ENCODE measurements at regions not wholly inside any gene's neighbourhood (a gene's known extent, or its start where the extent isn't known, plus 50 kb on each side); places are given as distances from the start of the nearest gene placed in this dataset.

- H3K9me3 ChIP-seq = no peaks in the 10 kb centered on the region
- H3K27ac ChIP-seq = no peak overlapping the region
- DNase-seq (ENCODE audit: low spot score in 2 of 2) = no peak
- H3K36me3 ChIP-seq = no peaks in the 10 kb centered on the region
- 91 to 94% methylated on average over 3 of the region's 3 CpGs for WGBS, 2 donors
- no peaks in the 10 kb centered on the region for H3K27me3 ChIP-seq
- TF ChIP-seq POLR2A (IDR thresholded peaks at IDR 0.05) (no peak), CTCF (IDR thresholded peaks at IDR 0.05) (no peak), EP300 (IDR thresholded peaks at IDR 0.05) (no peak)
- H3K4me1 ChIP-seq = no peaks in the 10 kb centered on the region
- no peak overlapping the region for H3K4me3 ChIP-seq
Observed at GRCh38 chr1:118264343-118264742, 79.3 kb upstream of the SPAG17 start.

GRCh38 chr1:118262865-118263264, 77.8 kb upstream of the SPAG17 start:
- no peaks in the 10 kb centered on the region for H3K9me3 ChIP-seq
- H3K4me3 ChIP-seq = no peak overlapping the region
- no peak overlapping the region for H3K27ac ChIP-seq
- H3K27me3 ChIP-seq = no peaks in the 10 kb centered on the region
- no peaks in the 10 kb centered on the region for H3K36me3 ChIP-seq
- DNase-seq (ENCODE audit: low spot score in 2 of 2) = no peak
- no peaks in the 10 kb centered on the region for H3K4me1 ChIP-seq
- TF ChIP-seq EP300 (IDR thresholded peaks at IDR 0.05) (no peak), POLR2A (IDR thresholded peaks at IDR 0.05) (no peak), CTCF (IDR thresholded peaks at IDR 0.05) (no peak)
- WGBS, 2 donors = 89 to 94% methylated on average over 2 of the region's 2 CpGs

DNA sequence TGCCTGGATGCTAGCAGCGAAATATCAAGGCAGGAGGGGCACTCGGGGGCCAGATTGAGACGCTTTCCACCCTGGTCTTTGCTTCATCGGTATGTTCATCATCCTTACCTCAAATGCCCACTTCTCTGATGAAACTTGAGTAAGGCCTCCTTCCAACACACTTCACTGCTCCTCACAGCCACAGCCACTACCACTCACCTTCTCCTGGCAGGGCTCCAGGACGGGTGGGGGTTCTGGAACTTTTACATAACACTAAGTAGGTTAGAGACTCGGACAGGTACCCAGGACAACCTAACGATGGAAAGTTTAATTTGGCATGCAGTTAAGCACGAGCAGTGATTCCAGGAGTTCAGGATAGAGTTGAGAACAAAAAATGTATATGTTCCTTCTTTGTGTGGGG, 73.9 kb upstream of the SPAG17 start:
- Histone ChIP-seq H3K4me1 (no peaks in the 10 kb centered on the region), H3K4me3 (no peak overlapping the region), H3K27me3 (no peaks in the 10 kb centered on the region), H3K36me3 (no peaks in the 10 kb centered on the region), H3K27ac (no peak overlapping the region), H3K9me3 (no peaks in the 10 kb centered on the region)
- WGBS, 2 donors = 86 to 89% methylated on average over 8 of the region's 8 CpGs
- DNase-seq (ENCODE audit: low spot score in 2 of 2) = no peak
- no peak for TF ChIP-seq POLR2A (IDR thresholded peaks at IDR 0.05)
- no peak for TF ChIP-seq CTCF (IDR thresholded peaks at IDR 0.05)
- TF ChIP-seq EP300 (IDR thresholded peaks at IDR 0.05) = no peak

DNA sequence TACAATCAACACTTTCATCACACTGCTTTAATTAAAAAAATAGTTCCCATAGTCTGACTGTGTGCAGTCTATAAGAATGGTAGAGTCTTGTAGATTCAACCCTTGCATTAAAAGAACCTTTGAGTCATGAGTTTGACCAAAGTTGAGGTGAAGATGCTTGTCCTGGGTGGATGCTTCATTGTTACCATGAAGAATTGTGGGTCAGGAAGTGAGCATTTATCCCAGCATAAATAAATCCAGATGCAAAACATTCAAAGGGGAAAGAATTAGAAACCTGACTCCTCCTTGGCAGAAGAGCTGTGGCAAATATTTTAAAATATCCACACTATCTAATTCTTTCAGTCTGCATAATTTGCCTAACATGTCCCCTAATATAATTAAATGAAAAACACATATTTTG, 72.9 kb upstream of the SPAG17 start:
- no peaks in the 10 kb centered on the region for H3K9me3 ChIP-seq
- H3K36me3 ChIP-seq = no peaks in the 10 kb centered on the region
- no peak overlapping the region for H3K4me3 ChIP-seq
- no peak for DNase-seq (ENCODE audit: low spot score in 2 of 2)
- no peak overlapping the region for H3K27ac ChIP-seq
- no peaks in the 10 kb centered on the region for H3K4me1 ChIP-seq
- no peaks in the 10 kb centered on the region for H3K27me3 ChIP-seq
- no peak for TF ChIP-seq EP300 (IDR thresholded peaks at IDR 0.05)
- no peak for TF ChIP-seq CTCF (IDR thresholded peaks at IDR 0.05)
- no peak for TF ChIP-seq POLR2A (IDR thresholded peaks at IDR 0.05)

GRCh38 chr1:118254491-118255425, 69.7 kb upstream of the SPAG17 start:
- no peak overlapping the region for H3K27ac ChIP-seq
- no peak for DNase-seq (ENCODE audit: low spot score in 2 of 2)
- TF ChIP-seq EP300 (IDR thresholded peaks at IDR 0.05) (no peak), POLR2A (IDR thresholded peaks at IDR 0.05) (no peak), CTCF (IDR thresholded peaks at IDR 0.05) (no peak)
- WGBS, 2 donors = 91 to 94% methylated on average over 4 of the region's 4 CpGs
- H3K9me3 ChIP-seq = no peaks in the 10 kb centered on the region
- H3K4me3 ChIP-seq = no peak overlapping the region
- H3K27me3 ChIP-seq = no peaks in the 10 kb centered on the region
- no peaks in the 10 kb centered on the region for H3K36me3 ChIP-seq
- H3K4me1 ChIP-seq = no peaks in the 10 kb centered on the region
